ENCODE measurements at regions not wholly inside any gene's neighbourhood (a gene's known extent, or its start where the extent isn't known, plus 50 kb on each side); places are given as distances from the start of the nearest gene placed in this dataset.
A peak's percentile ranks its signal among the peaks of the same experiment; 100 is the strongest.
"Not testable (repeated sequence)": the region's sequence is repeated elsewhere in the genome, so short reads cannot be mapped to it uniquely, and the experiment has no call there.

DNA sequence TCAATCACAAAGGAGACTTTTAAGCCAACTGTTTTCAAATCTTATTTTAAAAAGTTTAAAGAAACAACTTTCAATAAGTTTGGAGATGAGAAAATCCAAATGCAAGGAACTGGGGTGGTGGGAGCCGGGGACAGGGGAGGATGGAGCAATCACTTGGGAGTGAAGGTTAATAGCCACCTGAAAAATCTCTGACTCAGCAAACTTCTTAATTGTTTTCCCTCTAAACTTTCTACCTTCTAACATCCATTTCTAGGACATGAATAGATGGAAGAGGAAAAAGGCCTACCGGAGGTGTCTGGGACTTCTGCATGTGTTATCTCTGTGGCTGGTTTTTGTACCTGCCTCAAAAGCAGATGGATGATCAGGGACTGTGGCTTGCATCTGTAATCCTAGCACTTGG, 360.6 kb downstream of the OSTF1 start:
- DNase-seq: no peak
- intact Hi-C loops (cut with DNase I): no loop called here

DNA sequence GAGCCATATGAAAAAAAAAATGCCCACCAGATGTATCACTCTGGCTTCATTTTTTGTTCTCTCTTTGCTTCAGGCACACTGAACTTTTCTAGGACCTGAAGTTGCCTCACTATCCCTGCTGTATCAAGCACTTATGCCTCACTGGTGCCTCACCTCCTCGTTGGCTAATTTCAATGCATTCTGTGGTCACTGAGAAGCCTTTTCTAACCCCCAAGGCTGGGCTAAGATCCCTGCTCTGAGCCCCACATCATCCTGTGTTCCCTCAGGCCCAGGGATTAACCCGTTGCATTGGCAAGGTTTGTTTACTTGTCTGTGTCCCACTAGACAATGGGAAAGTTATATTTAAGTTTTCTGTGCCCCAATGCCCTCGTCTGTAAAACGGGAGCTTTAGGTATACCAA, 362.7 kb downstream of the OSTF1 start:
- no peak for DNase-seq
- intact Hi-C loops (cut with DNase I): no loop called here

DNA sequence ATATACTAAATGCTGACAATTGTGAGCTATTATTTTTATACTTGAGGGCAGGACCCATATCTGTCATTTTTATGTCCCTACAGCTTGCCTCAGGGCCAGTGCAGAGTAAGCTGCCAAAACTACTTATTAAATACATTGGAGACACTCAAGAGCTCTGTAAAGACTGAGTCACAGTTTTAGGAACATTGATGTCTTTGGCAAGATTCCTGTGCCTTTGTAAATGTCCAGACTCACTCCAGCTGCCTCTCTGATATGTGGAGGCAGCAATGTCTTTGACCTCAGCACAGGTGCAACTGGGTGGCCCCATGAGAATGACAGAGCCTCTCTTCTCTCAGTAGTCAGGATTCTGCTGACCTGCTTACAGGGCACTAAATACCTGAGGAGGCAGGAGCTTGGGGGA, 363.2 kb downstream of the OSTF1 start:
- intact Hi-C loops (cut with DNase I): no loop called here
- no peak for DNase-seq

DNA sequence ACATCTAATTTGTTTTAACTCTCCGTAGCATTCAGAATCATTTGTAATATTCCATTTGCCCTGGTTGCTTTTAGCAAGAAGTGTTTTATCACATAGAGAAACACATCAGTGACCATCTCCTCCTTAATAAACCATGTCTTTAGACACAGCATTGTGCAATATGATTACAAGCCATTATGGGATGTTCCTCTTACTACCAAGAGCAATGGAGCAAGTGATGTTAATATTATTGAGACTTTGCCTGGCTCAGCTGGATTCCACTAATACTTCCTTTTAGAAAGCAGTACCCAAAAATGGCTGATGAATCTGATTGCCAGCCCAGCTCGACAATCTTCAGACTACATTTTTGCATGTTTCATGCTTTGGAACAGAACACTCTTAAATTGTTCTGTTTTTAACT, 364.2 kb downstream of the OSTF1 start:
- DNase-seq: no peak
- intact Hi-C loops (cut with DNase I): no loop called here

DNA sequence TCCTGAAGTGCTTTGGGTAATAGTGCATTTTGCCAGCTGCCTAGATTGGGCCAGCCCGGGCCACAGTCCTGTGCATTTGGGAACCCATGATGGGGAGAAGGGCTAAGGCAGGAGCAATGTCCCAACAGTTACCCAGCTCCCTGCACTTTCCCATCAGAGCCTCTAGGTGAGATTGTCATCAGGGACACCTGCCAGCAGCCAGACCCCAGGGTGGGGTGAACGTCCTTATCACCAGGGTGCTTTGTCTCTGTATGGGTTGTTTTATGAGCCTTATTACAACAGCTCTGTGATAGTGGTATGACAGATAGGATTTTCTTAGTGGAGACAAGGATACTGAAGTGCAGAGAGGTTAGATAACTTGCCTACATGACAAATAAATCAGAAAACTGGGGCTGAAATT, 365.7 kb downstream of the OSTF1 start:
- intact Hi-C loops (cut with DNase I): no loop called here
- no peak for DNase-seq

DNA sequence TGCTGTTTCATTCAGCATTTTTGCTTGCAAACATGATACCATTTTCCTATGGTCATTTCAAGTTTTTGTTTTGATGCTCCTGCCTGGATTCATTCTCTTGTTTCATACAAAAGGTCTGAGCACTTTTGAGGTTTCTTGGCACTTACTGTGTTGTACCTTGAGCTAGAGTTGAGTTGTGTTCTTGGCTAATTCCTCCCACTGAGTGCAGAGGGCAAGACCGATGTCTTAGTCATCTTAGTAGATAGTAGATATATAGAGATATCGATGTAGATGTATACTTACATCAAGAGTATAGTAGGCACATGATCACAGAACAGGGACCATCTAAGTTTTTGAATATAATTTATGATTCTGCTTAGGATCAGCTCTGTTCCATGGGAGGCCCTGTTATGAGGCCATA, 366.6 kb downstream of the OSTF1 start:
- no peak for DNase-seq
- intact Hi-C loops (cut with DNase I): no loop called here

DNA sequence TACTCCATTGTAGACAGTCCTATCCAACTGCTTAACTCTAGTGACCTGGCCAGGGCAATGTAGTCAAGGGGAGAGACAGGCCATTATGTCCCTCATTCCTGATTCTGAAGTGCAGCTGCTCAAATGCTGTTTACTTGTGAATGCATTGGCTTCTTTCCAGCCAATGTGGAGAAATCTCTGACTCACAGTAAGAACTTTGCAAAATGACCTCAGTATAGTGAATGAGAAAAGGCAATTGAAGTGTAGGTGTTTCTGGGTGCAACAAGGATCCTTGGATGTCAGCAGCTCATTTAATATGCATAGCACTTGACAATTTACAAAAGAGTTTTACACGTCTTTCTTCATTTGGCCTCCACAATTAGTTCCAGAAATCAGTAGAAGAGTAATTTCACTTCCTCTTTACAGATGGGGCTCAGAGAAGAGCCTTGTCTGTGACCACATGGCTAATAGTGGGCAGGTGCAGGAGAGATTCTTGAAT, 367.2 kb downstream of the OSTF1 start:
- DNase-seq: no peak
- intact Hi-C loops (cut with DNase I): no loop called here

DNA sequence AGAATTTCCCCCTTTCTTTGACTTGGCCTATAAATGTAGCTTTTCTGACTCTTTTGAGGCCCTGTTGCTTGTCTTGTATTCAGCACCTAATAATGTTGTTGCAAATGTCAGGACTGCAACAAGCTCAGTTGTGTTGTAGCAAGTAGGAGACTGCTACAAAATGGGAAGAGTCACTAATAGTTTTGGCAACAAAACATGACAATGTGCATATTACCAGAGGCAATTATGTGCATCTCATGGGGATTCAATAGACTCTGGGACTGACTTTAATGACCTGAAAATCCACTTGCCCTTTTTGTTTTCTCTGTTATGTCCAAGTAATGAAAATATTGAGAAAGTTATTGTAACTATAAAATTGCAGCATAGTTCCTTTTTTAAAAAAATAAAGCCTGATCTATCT, 368.4 kb downstream of the OSTF1 start:
- intact Hi-C loops (cut with DNase I): no loop called here
- DNase-seq: no peak

DNA sequence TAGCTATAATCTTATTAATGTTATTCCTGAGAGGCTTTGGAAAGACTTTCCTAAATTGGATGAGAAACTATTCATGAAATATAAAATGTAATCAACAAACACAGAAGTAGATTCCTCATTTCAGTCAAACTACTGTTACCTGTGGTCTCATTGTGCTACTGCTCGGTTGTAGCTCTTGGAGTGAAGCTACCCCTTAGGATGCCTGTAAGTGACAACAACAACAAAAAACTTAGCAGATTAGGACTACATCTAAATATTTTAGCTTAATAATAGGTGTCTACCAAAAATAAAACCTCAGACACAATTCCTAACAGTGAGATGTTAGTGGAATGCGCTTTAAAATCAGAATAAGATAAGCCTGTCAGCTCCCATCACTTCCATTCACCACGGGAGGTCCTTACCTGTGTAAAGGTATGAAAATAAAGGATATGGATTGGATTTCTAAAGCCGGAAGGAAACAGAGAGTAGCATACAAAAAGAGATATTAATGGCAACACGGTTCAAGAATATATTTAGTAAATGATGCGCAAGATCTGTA, 369.2 kb downstream of the OSTF1 start:
- DNase-seq: no peak
- intact Hi-C loops (cut with DNase I): no loop called here

DNA sequence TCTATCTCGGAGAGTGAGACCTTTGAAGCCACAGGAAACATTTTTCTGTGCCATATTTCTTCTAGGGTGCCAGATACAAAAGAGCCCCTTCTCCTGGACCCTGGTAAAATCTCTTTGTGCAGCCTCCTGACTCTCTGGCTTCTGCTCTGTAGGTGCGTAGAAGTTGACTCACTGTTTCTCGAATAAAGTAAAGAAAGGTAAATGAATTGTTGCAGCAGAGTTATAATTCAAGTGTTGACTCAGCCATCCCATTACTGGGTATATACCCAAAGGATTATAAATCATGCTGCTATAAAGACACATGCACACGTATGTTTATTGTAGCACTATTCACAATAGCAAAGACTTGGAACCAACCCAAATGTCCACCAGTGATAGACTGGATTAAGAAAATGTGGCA, 371.0 kb downstream of the OSTF1 start:
- DNase-seq; intact Hi-C loops (cut with DNase I): not testable (repeated sequence)

DNA sequence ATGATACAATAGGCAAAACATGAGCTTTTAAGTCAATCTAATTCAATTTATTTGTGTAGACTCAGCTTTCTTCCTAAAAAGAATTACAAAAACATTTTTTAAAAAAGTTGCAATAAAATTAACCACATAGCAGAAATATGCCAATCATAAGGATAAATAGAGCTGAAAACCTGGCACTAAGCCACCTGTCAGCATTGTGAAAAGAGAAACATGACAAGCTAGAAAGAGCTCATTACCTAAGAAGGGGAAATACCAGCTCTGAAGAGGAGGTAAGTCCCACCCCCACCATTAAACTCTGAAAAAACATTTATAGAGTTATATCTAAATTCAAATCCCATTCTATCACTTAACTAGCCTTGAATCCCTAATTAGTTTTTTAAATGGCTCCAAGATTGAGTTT, 372.9 kb downstream of the OSTF1 start:
- peak in 13 of 42 donors; percentile 14 to 64 (median 33) for DNase-seq
- intact Hi-C loops (cut with DNase I): no loop called here

DNA sequence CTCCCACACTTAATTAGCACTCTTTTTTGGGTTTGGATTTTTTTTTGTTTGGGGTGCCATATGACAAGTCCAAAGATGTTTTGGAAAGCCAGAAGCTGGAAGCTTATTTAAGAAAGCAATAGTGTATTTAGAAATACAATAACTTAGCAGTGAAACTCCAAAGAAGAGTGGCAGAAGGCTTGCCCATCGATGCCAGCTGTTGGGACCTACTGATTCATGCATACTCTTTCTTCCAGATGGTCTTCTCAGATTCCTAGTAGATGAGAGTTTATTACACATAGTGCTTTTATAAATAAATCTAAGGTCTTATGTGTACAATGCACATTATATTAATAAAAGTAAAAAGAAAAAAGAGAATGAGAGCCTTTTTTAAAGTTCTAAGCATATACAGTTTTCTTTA, 374.6 kb downstream of the OSTF1 start:
- no peak for DNase-seq
- intact Hi-C loops (cut with DNase I): no loop called here

DNA sequence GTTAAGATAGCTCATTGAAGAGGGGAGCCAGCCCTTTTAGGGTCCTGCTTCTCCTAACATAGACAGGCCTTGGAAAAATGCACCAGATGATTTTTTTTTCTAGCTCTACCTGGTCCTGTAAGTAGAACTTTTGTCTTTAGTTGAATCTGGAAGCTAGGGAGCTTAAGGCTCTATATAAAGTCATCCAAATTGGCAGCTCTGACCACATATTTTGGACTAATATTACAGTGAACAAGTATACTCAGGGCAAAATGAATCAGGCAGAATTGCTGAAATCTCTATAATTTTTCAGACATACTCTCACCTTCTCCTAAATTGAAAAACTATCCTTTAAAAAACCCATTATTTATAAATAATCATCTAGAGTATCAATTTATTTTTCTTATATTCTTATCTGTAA, 375.6 kb downstream of the OSTF1 start:
- DNase-seq: no peak
- intact Hi-C loops (cut with DNase I): no loop called here

DNA sequence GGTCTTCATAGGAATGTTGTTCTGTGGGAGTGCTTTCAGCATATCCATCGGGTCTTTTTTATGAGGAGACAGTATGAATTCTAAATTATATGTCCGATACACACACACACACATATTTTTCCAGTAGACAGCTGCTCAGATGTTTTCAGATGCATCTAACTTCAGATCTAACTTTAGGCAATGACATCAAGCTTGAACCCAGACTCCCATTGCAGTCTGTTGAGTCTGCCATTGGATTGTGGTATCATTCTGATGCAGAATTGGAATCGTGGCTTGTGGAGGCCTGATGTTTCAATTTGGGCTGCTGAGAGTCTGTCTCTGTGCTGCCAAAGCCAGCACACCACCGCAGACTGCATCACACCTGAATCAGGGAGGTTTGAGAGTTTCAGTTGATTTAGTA, 376.4 kb downstream of the OSTF1 start:
- no peak for DNase-seq
- intact Hi-C loops (cut with DNase I): no loop called here

DNA sequence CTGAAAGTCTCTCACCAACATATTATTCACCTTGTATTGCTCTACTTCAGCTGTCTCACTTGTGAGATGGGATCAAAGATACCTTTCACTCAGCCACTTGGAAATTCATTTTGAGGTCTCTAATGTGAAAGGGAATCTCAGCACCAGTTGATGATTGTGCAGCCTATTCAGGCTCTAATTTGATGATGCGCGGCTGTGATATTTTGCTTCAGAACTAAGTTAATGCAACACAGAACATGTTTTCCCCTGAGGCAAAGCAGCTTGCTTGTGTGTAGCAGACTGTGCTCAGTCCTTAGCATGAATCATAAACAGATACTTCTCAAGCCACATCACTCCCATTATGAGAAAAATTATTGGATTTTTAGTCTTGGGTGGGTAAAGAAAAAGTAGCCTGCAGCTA, 378.8 kb downstream of the OSTF1 start:
- intact Hi-C loops (cut with DNase I): no loop called here

DNA sequence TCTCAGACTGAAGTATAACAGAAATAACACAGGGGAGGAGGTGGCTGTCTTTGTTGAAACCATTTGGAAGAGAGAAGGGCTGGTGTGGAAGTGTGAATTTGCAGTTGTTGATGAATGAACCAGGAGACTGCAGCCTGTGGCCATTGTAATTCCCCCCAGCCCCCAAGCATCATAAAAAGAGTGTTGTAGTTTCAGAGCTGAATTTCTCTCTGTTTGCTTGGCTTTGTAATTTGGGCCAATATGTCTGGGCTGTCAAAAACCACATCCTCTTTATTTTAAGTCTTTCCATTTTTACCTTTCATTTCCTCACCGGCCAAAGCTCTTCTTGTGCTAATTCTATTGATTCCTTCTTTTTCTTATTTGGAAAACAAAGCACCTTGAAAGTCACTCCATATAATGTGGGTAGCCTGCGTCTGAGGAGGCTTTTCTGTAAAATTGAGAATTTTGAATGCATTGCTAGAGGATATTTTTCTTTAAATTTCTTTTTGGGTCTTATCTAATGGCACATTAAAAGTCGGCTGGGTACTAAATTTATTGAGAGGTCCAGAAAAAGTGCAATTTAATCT, 383.3 kb downstream of the OSTF1 start:
- intact Hi-C loops (cut with DNase I): no loop called here
- no peak for DNase-seq

More for the DNA sequence above, 378.8 kb downstream of the OSTF1 start:
- DNase-seq: no peak

DNA sequence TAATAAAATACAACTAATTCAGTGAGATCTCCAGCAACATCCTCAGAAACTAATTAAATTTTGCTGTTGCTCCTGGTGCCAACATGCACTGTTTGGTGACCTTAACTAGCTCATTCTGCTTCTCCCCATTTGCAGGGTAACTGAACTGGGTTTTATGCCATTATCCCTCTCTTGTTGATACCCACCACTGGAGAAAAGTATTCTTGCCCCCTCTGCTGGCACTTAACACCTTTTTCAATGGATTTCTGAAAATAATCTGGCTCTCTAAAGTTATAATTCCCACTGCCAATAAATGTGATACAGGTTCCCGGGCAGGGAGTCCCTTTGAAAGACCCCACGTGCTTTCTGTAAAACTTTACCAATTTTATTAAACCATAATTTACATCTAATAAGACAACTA, 394.3 kb downstream of the OSTF1 start:
- intact Hi-C loops (cut with DNase I): no loop called here
- DNase-seq: no peak

DNA sequence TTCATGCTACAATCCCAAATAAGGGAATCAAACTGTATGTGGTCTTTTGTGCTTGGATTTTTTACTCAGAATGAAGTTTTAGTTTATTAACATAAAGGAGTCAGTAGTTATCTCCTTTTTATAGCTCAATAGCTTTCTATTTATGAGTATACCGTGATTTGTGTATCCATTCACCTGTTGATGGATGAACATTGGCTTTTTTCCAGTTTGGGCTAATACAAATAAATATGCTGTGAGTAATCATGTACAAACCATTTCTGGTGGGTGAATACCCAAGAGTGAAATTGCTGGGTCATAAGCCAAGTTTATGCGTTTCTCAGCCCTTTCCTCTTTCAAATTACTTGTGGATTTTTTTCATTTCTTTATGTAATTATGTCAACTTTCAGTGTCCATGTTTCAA, 395.3 kb downstream of the OSTF1 start:
- no peak for DNase-seq
- intact Hi-C loops (cut with DNase I): no loop called here

DNA sequence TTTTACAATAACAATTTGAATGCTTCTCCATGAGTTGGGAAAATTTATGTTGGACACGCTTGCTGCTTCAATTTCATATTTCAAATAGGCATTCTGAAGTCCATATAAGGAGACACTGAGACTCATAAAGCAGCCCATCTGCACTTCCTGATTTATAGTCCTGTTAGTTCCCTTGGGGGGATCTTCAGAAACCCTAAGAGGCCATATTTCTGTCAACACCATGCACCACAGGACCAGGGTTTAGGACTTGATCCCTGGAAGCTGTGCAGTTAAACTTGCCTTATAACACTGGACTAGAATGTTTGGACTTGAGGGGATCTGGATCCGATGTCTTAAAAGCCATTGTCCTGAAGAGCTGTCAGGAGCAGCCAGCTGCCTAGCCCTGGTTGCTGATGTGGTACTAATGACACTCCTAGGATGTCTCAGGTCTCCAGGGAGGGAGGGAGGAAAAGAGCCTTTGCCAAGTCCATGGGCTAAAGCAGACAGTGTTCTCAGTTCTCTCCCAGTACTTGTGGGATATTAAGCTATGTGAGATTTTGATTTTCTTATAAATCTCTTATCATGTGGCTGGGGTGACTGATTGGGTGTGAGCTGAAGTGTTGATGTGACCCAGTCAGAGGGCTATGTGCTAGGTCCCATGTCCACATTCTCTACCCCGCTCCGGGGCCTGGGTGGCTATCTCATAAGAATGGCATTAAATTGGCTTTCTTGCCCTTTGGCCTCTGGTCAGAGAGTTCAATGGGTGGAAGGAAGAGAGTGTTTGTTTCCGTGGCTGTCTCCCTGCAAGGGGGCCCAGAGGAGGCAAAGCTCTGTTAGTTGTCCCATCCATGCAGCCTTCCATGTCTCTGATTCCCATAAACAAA, 399.8 kb downstream of the OSTF1 start:
- DNase-seq: no peak
- intact Hi-C loops (cut with DNase I): no loop called here

DNA sequence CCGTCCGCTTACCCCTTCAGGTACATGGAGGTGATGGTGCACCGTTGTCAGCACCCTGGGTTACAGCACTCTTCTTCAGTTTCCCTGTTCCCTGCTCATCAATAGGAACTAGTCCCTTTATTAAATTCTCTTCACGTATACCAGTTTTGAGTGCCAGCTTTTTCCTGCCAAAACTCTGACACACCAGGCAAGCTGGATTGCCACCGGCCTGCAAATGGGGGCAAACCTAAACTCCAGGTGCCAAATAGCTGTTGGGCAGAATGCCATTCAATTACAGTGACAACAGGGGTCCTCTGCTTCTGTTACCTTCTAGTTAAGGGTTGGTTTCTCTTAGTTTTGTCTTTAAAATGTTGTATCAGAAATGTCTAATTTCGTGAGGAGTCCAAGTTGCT, 400.4 kb downstream of the OSTF1 start:
- intact Hi-C loops (cut with DNase I): no loop called here
- peak in 19 of 42 donors; percentile 5 to 66 (median 21) for DNase-seq

DNA sequence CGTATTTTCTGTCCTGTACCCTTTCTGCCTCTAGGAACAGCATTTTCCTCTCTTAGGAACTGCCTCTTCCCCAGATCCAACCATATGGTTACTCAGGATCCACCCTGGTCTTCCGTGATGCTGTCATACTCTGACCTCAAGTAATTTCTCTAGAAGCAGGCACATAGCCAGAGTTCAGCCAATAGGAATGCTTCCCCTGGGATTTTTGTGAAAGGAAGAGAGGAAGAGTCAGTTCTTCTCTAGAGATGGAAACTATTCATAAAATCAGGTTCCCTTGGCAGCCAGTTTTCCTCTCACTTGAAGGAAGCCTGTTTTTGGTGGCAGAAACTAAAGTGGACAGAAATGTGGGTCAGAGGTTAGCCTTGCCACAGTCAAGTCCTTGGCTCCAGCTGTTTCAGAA, 400.1 kb upstream of the PCSK5 start:
- no peak for DNase-seq
- intact Hi-C loops (cut with DNase I): no loop called here

All from head of caudate nucleus (tissue), 42 donors.